ENCODE measurements at regions not wholly inside any gene's neighbourhood (a gene's known extent, or its start where the extent isn't known, plus 50 kb on each side); places are given as distances from the start of the nearest gene placed in this dataset.

- Histone ChIP-seq H3K27me3 (no peaks in the 10 kb centered on the region), H3K36me3 (no peaks in the 10 kb centered on the region)
- 68 to 88% (median 73%) methylated on average over 5 of the region's 5 CpGs for WGBS, 3 donors
Measured at GRCh38 chr22:47230741-47231140, 468.3 kb downstream of the TBC1D22A start.

GRCh38 chr22:47230251-47230650 is 467.8 kb downstream of the TBC1D22A start:
- intact Hi-C loops (cut with DNase I) = no loop called here
- no peak overlapping the region for H3K27ac ChIP-seq
- H3K4me1 ChIP-seq (ENCODE audit: insufficient read depth) = no peaks in the 10 kb centered on the region
- H3K27me3 ChIP-seq = no peaks in the 10 kb centered on the region
- H3K36me3 ChIP-seq = no peaks in the 10 kb centered on the region
- TF ChIP-seq CTCF (IDR thresholded peaks at IDR 0.05) (no peak), EP300 (IDR thresholded peaks at IDR 0.05) (no peak), POLR2A (IDR thresholded peaks at IDR 0.05) (no peak)
- 92 to 93% (median 93%) methylated on average over 7 of the region's 7 CpGs for WGBS, 3 donors
- H3K9me3 ChIP-seq = peaks cover 0 to 7% of the 10 kb centered on the region in 2 donors
- no peak for DNase-seq
- no peak overlapping the region for H3K4me3 ChIP-seq

More at GRCh38 chr22:47230741-47231140, 468.3 kb downstream of the TBC1D22A start:
- no peak for DNase-seq
- H3K9me3 ChIP-seq = peaks cover 0 to 7% of the 10 kb centered on the region in 2 donors
- H3K4me3 ChIP-seq = no peak overlapping the region
- no peak for TF ChIP-seq CTCF (IDR thresholded peaks at IDR 0.05)
- TF ChIP-seq EP300 (IDR thresholded peaks at IDR 0.05) = no peak
- no peak for TF ChIP-seq POLR2A (IDR thresholded peaks at IDR 0.05)
- H3K27ac ChIP-seq = no peak overlapping the region
- H3K4me1 ChIP-seq (ENCODE audit: insufficient read depth) = no peaks in the 10 kb centered on the region
- intact Hi-C loops (cut with DNase I) = no loop called here

GRCh38 chr22:47228767-47229166 is 466.3 kb downstream of the TBC1D22A start:
- TF ChIP-seq EP300 (IDR thresholded peaks at IDR 0.05) (no peak), POLR2A (IDR thresholded peaks at IDR 0.05) (no peak), CTCF (IDR thresholded peaks at IDR 0.05) (no peak)
- H3K4me3 ChIP-seq = no peak overlapping the region
- no peaks in the 10 kb centered on the region for H3K27me3 ChIP-seq
- H3K36me3 ChIP-seq = no peaks in the 10 kb centered on the region
- no peak for DNase-seq
- H3K4me1 ChIP-seq (ENCODE audit: insufficient read depth) = no peaks in the 10 kb centered on the region
- H3K9me3 ChIP-seq = peaks cover 0 to 5% of the 10 kb centered on the region in 2 donors
- 89 to 93% (median 90%) methylated on average over 3 of the region's 3 CpGs for WGBS, 3 donors
- no peak overlapping the region for H3K27ac ChIP-seq
- intact Hi-C loops (cut with DNase I) = no loop called here

GRCh38 chr22:47225931-47226633 is 463.6 kb downstream of the TBC1D22A start:
- WGBS, 3 donors = 86 to 95% (median 92%) methylated on average over 14 to 15 of the region's 15 CpGs
- no peak for TF ChIP-seq CTCF (IDR thresholded peaks at IDR 0.05)
- H3K4me1 ChIP-seq (ENCODE audit: insufficient read depth) = no peaks in the 10 kb centered on the region
- H3K27ac ChIP-seq = no peak overlapping the region
- DNase-seq = no peak
- no peaks in the 10 kb centered on the region for H3K36me3 ChIP-seq
- H3K9me3 ChIP-seq = no peaks in the 10 kb centered on the region
- no peak overlapping the region for H3K4me3 ChIP-seq
- H3K27me3 ChIP-seq = no peaks in the 10 kb centered on the region
- intact Hi-C loops (cut with DNase I) = no loop called here
